ENCODE measurements at regions not wholly inside any gene's neighbourhood (a gene's known extent, or its start where the extent isn't known, plus 50 kb on each side); places are given as distances from the start of the nearest gene placed in this dataset.

- TF ChIP-seq CTCF (IDR thresholded peaks at IDR 0.05) (no peak), POLR2A (IDR thresholded peaks at IDR 0.05) (no peak), POLR2AphosphoS5 (IDR thresholded peaks at IDR 0.05) (no peak)
Measured at GRCh38 chr2:104673225-104673624, 180.7 kb upstream of the POU3F3 start.
